ENCODE measurements at regions not wholly inside any gene's neighbourhood (a gene's known extent, or its start where the extent isn't known, plus 50 kb on each side); places are given as distances from the start of the nearest gene placed in this dataset.

DNA sequence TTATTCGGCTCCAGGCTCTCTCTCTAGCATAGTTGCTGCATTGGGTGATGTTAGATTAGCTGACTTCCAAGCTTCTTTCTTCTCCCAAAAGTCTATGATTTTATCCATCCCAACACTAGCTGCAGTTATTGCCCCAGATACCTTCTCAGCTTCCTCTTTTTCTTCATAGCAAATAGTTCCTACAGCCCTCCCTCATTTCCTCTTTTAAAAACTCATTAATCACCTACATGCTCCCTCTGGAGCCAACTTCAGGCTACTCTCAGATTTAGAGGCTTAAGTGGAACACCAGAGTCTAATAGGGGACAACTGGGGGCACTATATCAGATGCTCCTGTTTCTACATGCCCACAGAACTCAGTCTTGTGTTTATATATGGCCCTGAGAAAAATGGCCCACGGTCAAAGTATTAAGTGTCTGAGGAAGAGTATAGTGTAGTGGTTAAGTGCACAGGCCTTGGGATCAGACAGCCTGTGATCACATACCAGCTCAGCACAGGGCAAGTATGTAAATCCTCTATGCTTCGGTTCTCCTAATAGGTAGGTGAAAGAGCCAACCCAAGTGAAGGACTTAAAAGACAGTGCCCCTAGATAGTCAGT lies 241.9 kb upstream of the SLC14A2 start:
- no peak for TF ChIP-seq CREM (IDR thresholded peaks at IDR 0.05; ENCODE audit: low read depth)
- TF ChIP-seq TAF1 (IDR thresholded peaks at IDR 0.05; ENCODE audit: borderline replicate concordance, low read depth, low read length), result no peak
- TF ChIP-seq, protein P1, sequence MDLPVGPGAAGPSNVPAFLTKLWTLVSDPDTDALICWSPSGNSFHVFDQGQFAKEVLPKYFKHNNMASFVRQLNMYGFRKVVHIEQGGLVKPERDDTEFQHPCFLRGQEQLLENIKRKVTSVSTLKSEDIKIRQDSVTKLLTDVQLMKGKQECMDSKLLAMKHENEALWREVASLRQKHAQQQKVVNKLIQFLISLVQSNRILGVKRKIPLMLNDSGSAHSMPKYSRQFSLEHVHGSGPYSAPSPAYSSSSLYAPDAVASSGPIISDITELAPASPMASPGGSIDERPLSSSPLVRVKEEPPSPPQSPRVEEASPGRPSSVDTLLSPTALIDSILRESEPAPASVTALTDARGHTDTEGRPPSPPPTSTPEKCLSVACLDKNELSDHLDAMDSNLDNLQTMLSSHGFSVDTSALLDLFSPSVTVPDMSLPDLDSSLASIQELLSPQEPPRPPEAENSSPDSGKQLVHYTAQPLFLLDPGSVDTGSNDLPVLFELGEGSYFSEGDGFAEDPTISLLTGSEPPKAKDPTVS (IDR thresholded peaks at IDR 0.05; ENCODE audit: low read depth, low read length), result no peak
- TF ChIP-seq NRF1 (conservative IDR thresholded peaks at IDR 0.05; ENCODE audit: low read depth, low read length), result no peak
- TF ChIP-seq POLR2AphosphoS5 (IDR thresholded peaks at IDR 0.05; ENCODE audit: low read length), result no peak
- TF ChIP-seq ZZZ3 (IDR thresholded peaks at IDR 0.05; ENCODE audit: control insufficient read depth, insufficient read length, low read depth), result no peak
- TF ChIP-seq, protein P2, sequence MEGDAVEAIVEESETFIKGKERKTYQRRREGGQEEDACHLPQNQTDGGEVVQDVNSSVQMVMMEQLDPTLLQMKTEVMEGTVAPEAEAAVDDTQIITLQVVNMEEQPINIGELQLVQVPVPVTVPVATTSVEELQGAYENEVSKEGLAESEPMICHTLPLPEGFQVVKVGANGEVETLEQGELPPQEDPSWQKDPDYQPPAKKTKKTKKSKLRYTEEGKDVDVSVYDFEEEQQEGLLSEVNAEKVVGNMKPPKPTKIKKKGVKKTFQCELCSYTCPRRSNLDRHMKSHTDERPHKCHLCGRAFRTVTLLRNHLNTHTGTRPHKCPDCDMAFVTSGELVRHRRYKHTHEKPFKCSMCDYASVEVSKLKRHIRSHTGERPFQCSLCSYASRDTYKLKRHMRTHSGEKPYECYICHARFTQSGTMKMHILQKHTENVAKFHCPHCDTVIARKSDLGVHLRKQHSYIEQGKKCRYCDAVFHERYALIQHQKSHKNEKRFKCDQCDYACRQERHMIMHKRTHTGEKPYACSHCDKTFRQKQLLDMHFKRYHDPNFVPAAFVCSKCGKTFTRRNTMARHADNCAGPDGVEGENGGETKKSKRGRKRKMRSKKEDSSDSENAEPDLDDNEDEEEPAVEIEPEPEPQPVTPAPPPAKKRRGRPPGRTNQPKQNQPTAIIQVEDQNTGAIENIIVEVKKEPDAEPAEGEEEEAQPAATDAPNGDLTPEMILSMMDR (IDR thresholded peaks at IDR 0.05 in 2 of 3, conservative IDR thresholded peaks at IDR 0.05 in 1 of 3; ENCODE audit: control insufficient read depth in 2 of 3, extremely low read depth in 1 of 3, insufficient read depth in 1 of 3, low read depth in 3 of 3, low read length in 3 of 3), result no peak
- TF ChIP-seq EZH2 (IDR thresholded peaks at IDR 0.05; ENCODE audit: borderline replicate concordance, control insufficient read depth, low read depth, low read length), result no peak
- no peak for TF ChIP-seq ZNF622 (IDR thresholded peaks at IDR 0.05)
- no peak for TF ChIP-seq CBX3 (IDR thresholded peaks at IDR 0.05; ENCODE audit: borderline replicate concordance, low read depth)

Measured in GM12878 (cell line).